IMR-90 (cell line): ENCODE measurements at regions not wholly inside any gene's neighbourhood (a gene's known extent, or its start where the extent isn't known, plus 50 kb on each side); places are given as distances from the start of the nearest gene placed in this dataset.

Experiments used
- ATAC-seq: fragments of 200-7000 bp; cut with Tn5 transposase; 2 replicates; pipeline ENCODE4 v1.9.1; 2020; ENCODE audit warnings: low read depth, mild to moderate bottlenecking, moderate library complexity
- BruUV-seq: library from RNA; stranded (reverse); fragments of 400-500 nt; replicated peaks from 2 replicates; lab custom pipeline; 2021; lab: Mats Ljungman, UMichigan
- CTCF ChIA-PET: fragments of 300-600 bp; formaldehyde crosslinking; extraction: SDS; loops from one replicate; lab custom pipeline; 2021; ENCODE audit warnings: antibody characterized with exemption; lab: Yijun Ruan, JAX
- POLR2A ChIA-PET: fragments of 300-600 bp; sonication (Branson Sonifier 250); formaldehyde crosslinking; loops from one replicate; lab custom pipeline; 2022; ENCODE audit warnings: antibody characterized with exemption; ENCODE audit not compliant: unreplicated experiment; lab: Charles Lee
- DNase-seq: peaks from one replicate; pipeline ENCODE4 v3.0.0; 2013
- H2AFZ ChIP-seq: replicated peaks from 2 replicates; pipeline ENCODE3; 2013; ENCODE audit warnings: low read length, mild to moderate bottlenecking; ENCODE audit not compliant: poor library complexity
- H2AK5ac ChIP-seq: 2 replicates; pipeline ENCODE4 v1.6.1; 2013; ENCODE audit warnings: low read depth, low read length, inconsistent platforms
- H2AK9ac ChIP-seq: replicated peaks from 2 replicates; pipeline ENCODE3; 2013; ENCODE audit warnings: mild to moderate bottlenecking, low read depth, low read length, moderate library complexity; ENCODE audit not compliant: poor library complexity
- H2BK120ac ChIP-seq: 2 replicates; pipeline ENCODE4 v1.6.1; 2013; ENCODE audit warnings: low read depth, low read length, inconsistent platforms
- H2BK15ac ChIP-seq: 3 replicates; pipeline ENCODE4 v1.6.1; 2013; ENCODE audit warnings: low read depth, low read length, inconsistent platforms
- H2BK20ac ChIP-seq: 2 replicates; pipeline ENCODE4 v1.6.1; 2013; ENCODE audit warnings: low read depth, mild to moderate bottlenecking, inconsistent platforms, low read length, moderate library complexity
- H2BK5ac ChIP-seq: 2 replicates; pipeline ENCODE4 v1.6.1; 2013; ENCODE audit warnings: mild to moderate bottlenecking, low read depth, low read length, inconsistent platforms; ENCODE audit not compliant: poor library complexity, severe bottlenecking
- H3K14ac ChIP-seq: replicated peaks from 2 replicates; pipeline ENCODE4 v1.6.1; 2013; ENCODE audit warnings: low read depth, low read length, inconsistent platforms
- H3K18ac ChIP-seq: 2 replicates; pipeline ENCODE4 v1.6.1; 2013; ENCODE audit warnings: low read depth, low read length, control low read depth
- H3K23ac ChIP-seq: 2 replicates; pipeline ENCODE4 v1.6.1; 2013; ENCODE audit warnings: low read depth, low read length, inconsistent platforms
- H3K27ac ChIP-seq: 2 replicates; pipeline ENCODE4 v1.5.1; 2013; ENCODE audit warnings: mild to moderate bottlenecking, control low read depth, low read length; ENCODE audit not compliant: insufficient read depth
- H3K27me3 ChIP-seq: 2 replicates; pipeline ENCODE4 v1.6.1; 2013; ENCODE audit warnings: low read length; ENCODE audit not compliant: control insufficient read depth, insufficient read depth
- H3K36me3 ChIP-seq: 2 replicates; pipeline ENCODE4 v1.6.1; 2013; ENCODE audit warnings: low read length, mixed read lengths; ENCODE audit not compliant: control insufficient read depth, insufficient read depth
- H3K4ac ChIP-seq: 2 replicates; pipeline ENCODE4 v1.6.1; 2013; ENCODE audit warnings: low read depth, low read length, inconsistent platforms
- H3K4me1 ChIP-seq: 2 replicates; pipeline ENCODE4 v1.6.1; 2013; ENCODE audit warnings: low read length, mixed read lengths; ENCODE audit not compliant: control insufficient read depth, insufficient read depth
- H3K4me2 ChIP-seq: 2 replicates; pipeline ENCODE4 v1.6.1; 2013; ENCODE audit warnings: low read depth, mild to moderate bottlenecking, control low read depth, low read length, moderate library complexity
- H3K4me3 ChIP-seq: 2 replicates; pipeline ENCODE4 v1.5.1; 2013; ENCODE audit warnings: low read depth, mild to moderate bottlenecking, control low read depth, low read length, moderate library complexity; ENCODE audit not compliant: insufficient read depth
- H3K56ac ChIP-seq: 2 replicates; pipeline ENCODE4 v1.6.1; 2013; ENCODE audit warnings: low read length, inconsistent platforms; ENCODE audit not compliant: insufficient read depth; ENCODE audit errors: extremely low read depth
- H3K79me1 ChIP-seq, 2 experiments: 2 replicates each; pipeline ENCODE4 v1.6.1; 2013; ENCODE audit warnings: low read length in 2 of 2, inconsistent platforms in 1 of 2, low read depth in 1 of 2
- H3K9ac ChIP-seq: 2 replicates; pipeline ENCODE4 v1.6.1; 2013; ENCODE audit warnings: low read depth, low read length, control low read depth
- H3K9me1 ChIP-seq: 2 replicates; pipeline ENCODE4 v1.6.1; 2013; ENCODE audit warnings: low read length, inconsistent platforms; ENCODE audit not compliant: insufficient read depth
- H3K9me3 ChIP-seq: 2 replicates; pipeline ENCODE4 v1.6.1; 2013; ENCODE audit warnings: low read length; ENCODE audit not compliant: control insufficient read depth, insufficient read depth
- H4K20me1 ChIP-seq: 2 replicates; pipeline ENCODE4 v1.6.1; 2013; ENCODE audit warnings: low read length, inconsistent platforms; ENCODE audit not compliant: insufficient read depth
- H4K5ac ChIP-seq: 2 replicates; pipeline ENCODE4 v1.6.1; 2013; ENCODE audit warnings: mild to moderate bottlenecking, low read depth, low read length, control low read depth
- H4K8ac ChIP-seq, 2 experiments: 2 replicates each; pipeline ENCODE4 v1.6.1; 2013; ENCODE audit warnings: low read depth in 2 of 2, low read length in 2 of 2, control low read depth in 1 of 2, inconsistent platforms in 1 of 2
- H4K91ac ChIP-seq: 2 replicates; pipeline ENCODE4 v1.6.1; 2013; ENCODE audit warnings: low read depth, low read length, inconsistent platforms; ENCODE audit not compliant: insufficient read depth
- BHLHE40 ChIP-seq: fragments of 150-350 bp; IDR thresholded peaks from 2 replicates; pipeline ENCODE4 v1.6.1; 2016; ENCODE audit warnings: mild to moderate bottlenecking, low read depth, low read length
- CEBPB ChIP-seq: IDR thresholded peaks from 2 replicates; pipeline ENCODE4 v1.6.1; 2012; ENCODE audit warnings: low read depth, low read length, improper control_type of control experiment
- CHD1 ChIP-seq: IDR thresholded peaks from 2 replicates; pipeline ENCODE4 v1.6.1; 2012; ENCODE audit warnings: low read depth, low read length, improper control_type of control experiment
- FOS ChIP-seq: fragments of 150-350 bp; IDR thresholded peaks from 2 replicates; pipeline ENCODE4 v1.6.1; 2016; ENCODE audit warnings: low read depth, low read length
- MAFK ChIP-seq: IDR thresholded peaks from 2 replicates; pipeline ENCODE4 v1.6.1; 2012; ENCODE audit warnings: low read depth, low read length, improper control_type of control experiment
- MAZ ChIP-seq: IDR thresholded peaks from 2 replicates; pipeline ENCODE4 v1.6.1; 2012; ENCODE audit warnings: low read depth, mild to moderate bottlenecking, low read length, improper control_type of control experiment, moderate library complexity, borderline replicate concordance
- MXI1 ChIP-seq: IDR thresholded peaks from 2 replicates; pipeline ENCODE4 v1.6.1; 2012; ENCODE audit warnings: low read depth, mild to moderate bottlenecking, low read length, moderate library complexity, borderline replicate concordance
- NFE2L2 ChIP-seq: fragments of 150-350 bp; IDR thresholded peaks from 2 replicates; pipeline ENCODE4 v1.6.1; 2016; ENCODE audit warnings: low read depth, mild to moderate bottlenecking, low read length
- POLR2A ChIP-seq: IDR thresholded peaks from 2 replicates; pipeline ENCODE4 v1.6.1; 2012; ENCODE audit warnings: mild to moderate bottlenecking, low read depth, low read length
- RAD21 ChIP-seq: IDR thresholded peaks from 2 replicates; pipeline ENCODE4 v1.6.1; 2012; ENCODE audit warnings: low read length, improper control_type of control experiment
- RCOR1 ChIP-seq: IDR thresholded peaks from 2 replicates; pipeline ENCODE4 v1.6.1; 2012; ENCODE audit warnings: mild to moderate bottlenecking, low read length, improper control_type of control experiment; ENCODE audit not compliant: insufficient replicate concordance
- RFX5 ChIP-seq: IDR thresholded peaks from 2 replicates; pipeline ENCODE4 v1.8.0; 2012; ENCODE audit warnings: low read depth, mild to moderate bottlenecking, low read length, moderate library complexity
- SMC3 ChIP-seq: fragments of 150-350 bp; IDR thresholded peaks from 2 replicates; pipeline ENCODE4 v1.6.1; 2016; ENCODE audit warnings: low read depth, mild to moderate bottlenecking, antibody characterized with exemption, low read length, moderate library complexity
- WGBS, 2 experiments: methylation state at CpG; one replicate each; pipeline versions ENCODE4 v1.1.5 to v1.1.7; 2013; ENCODE audit warnings: missing lambda C conversion rate in 2 of 2; ENCODE audit not compliant: insufficient read length in 1 of 2; ENCODE audit errors: extremely low coverage in 2 of 2; 5-methylcytosine and 5-hydroxymethylcytosine counted together
- dilution Hi-C: fragments of 300-500 bp; cut with HindIII; formaldehyde crosslinking; loops from one replicate; pipeline ENCODE4 v1.14.3; 2018; ENCODE audit warnings: low sequenced_read_pairs; ENCODE audit not compliant: unreplicated experiment
- in situ Hi-C: fragments of 300-500 bp; cut with MboI; formaldehyde crosslinking; loops from 3 replicates; pipeline ENCODE4 v1.14.3; 2019; ENCODE audit warnings: low sequenced_read_pairs, inconsistent platforms, mixed read lengths
- intact Hi-C: fragments of 100-400 bp; cut with micrococcal nuclease; formaldehyde crosslinking; loops from 2 replicates; pipeline ENCODE4 v1.10.0; 2022
- TF ChIP-seq, protein P1 (sequence below): conservative IDR thresholded peaks from 2 replicates; pipeline ENCODE4 v1.5.1; 2012; ENCODE audit warnings: mild to moderate bottlenecking, low read depth, low read length, improper control_type of control experiment
- TF ChIP-seq, protein P2 (sequence below): fragments of 150-350 bp; IDR thresholded peaks from 2 replicates; pipeline ENCODE4 v1.6.1; 2016; ENCODE audit warnings: low read depth, mild to moderate bottlenecking, low read length, moderate library complexity, borderline replicate concordance
- TF ChIP-seq, protein P3 (sequence below): fragments of 150-350 bp; IDR thresholded peaks from 2 replicates; pipeline ENCODE4 v1.6.1; 2017; ENCODE audit warnings: mild to moderate bottlenecking, antibody characterized with exemption, low read length, low read depth

DNA sequence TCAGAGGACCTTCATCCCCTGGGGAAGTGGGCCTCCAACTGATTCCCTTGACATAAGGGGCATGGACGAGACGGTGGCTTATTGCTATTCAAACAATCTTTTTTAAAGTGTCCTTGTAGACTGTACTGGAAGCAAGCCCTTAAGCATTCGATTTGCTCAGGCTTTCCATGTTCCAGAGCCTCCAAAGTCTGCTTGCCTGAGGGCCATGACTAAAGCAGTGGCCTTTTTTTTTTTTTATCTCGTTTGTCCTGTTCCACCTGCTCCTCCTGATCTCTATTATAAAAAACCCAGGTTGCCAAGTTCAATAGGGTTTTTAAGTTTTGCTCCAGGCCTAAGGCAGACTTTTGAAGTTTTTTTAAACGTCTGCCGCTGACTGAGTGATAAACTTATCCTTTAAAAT is 103.7 kb upstream of the AADAT start:
- no peak overlapping the region for H3K27ac ChIP-seq
- H3K4ac ChIP-seq, result no peak overlapping the region
- ATAC-seq, result no peak
- H3K27me3 ChIP-seq, result no peaks in the 10 kb centered on the region
- H2AK5ac ChIP-seq, result no peak overlapping the region
- WGBS, 2 experiments, result 20% methylated on average over 1 of the region's 6 CpGs; no CpG with 5 or more reads in 1 of the 2 experiments
- no peak overlapping the region for H4K8ac ChIP-seq
- no peaks in the 10 kb centered on the region for H3K9me1 ChIP-seq
- dilution Hi-C loops, result no loop called here
- H3K4me3 ChIP-seq, result no peak overlapping the region
- H4K91ac ChIP-seq, result no peak overlapping the region
- H3K9ac ChIP-seq, result no peak overlapping the region
- ChIA-PET POLR2A (no interaction called here), CTCF (no interaction called here)
- no peak for DNase-seq
- no peaks in the 10 kb centered on the region for H4K20me1 ChIP-seq
- H2BK20ac ChIP-seq, result no peak overlapping the region
- H3K36me3 ChIP-seq, result no peaks in the 10 kb centered on the region
- no TSS peak for BruUV-seq
- no peaks in the 10 kb centered on the region for H3K79me1 ChIP-seq
- no peak overlapping the region for H4K5ac ChIP-seq
- no peak overlapping the region for H3K18ac ChIP-seq
- peaks cover 9% of the 10 kb centered on the region for H3K9me3 ChIP-seq
- in situ Hi-C loops, result no loop called here
- H3K4me2 ChIP-seq, result no peak overlapping the region
- H2AK9ac ChIP-seq, result no peak overlapping the region
- no peak overlapping the region for H3K56ac ChIP-seq
- no peak overlapping the region for H2BK15ac ChIP-seq
- TF ChIP-seq RAD21 (no peak), MAFK (no peak), FOS (no peak), SMC3 (no peak), POLR2A (no peak), CEBPB (no peak), RCOR1 (no peak), MXI1 (no peak), MAZ (no peak), RFX5 (no peak), BHLHE40 (no peak), CHD1 (no peak), NFE2L2 (no peak)
- TF ChIP-seq, protein P1, sequence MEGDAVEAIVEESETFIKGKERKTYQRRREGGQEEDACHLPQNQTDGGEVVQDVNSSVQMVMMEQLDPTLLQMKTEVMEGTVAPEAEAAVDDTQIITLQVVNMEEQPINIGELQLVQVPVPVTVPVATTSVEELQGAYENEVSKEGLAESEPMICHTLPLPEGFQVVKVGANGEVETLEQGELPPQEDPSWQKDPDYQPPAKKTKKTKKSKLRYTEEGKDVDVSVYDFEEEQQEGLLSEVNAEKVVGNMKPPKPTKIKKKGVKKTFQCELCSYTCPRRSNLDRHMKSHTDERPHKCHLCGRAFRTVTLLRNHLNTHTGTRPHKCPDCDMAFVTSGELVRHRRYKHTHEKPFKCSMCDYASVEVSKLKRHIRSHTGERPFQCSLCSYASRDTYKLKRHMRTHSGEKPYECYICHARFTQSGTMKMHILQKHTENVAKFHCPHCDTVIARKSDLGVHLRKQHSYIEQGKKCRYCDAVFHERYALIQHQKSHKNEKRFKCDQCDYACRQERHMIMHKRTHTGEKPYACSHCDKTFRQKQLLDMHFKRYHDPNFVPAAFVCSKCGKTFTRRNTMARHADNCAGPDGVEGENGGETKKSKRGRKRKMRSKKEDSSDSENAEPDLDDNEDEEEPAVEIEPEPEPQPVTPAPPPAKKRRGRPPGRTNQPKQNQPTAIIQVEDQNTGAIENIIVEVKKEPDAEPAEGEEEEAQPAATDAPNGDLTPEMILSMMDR, result no peak
- TF ChIP-seq, protein P2, sequence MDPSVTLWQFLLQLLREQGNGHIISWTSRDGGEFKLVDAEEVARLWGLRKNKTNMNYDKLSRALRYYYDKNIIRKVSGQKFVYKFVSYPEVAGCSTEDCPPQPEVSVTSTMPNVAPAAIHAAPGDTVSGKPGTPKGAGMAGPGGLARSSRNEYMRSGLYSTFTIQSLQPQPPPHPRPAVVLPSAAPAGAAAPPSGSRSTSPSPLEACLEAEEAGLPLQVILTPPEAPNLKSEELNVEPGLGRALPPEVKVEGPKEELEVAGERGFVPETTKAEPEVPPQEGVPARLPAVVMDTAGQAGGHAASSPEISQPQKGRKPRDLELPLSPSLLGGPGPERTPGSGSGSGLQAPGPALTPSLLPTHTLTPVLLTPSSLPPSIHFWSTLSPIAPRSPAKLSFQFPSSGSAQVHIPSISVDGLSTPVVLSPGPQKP, result no peak
- TF ChIP-seq, protein P3, sequence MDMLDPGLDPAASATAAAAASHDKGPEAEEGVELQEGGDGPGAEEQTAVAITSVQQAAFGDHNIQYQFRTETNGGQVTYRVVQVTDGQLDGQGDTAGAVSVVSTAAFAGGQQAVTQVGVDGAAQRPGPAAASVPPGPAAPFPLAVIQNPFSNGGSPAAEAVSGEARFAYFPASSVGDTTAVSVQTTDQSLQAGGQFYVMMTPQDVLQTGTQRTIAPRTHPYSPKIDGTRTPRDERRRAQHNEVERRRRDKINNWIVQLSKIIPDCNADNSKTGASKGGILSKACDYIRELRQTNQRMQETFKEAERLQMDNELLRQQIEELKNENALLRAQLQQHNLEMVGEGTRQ, result no peak
- H3K14ac ChIP-seq, result no peak overlapping the region
- no peak overlapping the region for H3K23ac ChIP-seq
- no peaks in the 10 kb centered on the region for H3K4me1 ChIP-seq
- intact Hi-C loops, result no loop called here
- H2BK120ac ChIP-seq, result no peak overlapping the region
- no peak overlapping the region for H2AFZ ChIP-seq
- no peak overlapping the region for H2BK5ac ChIP-seq
